HG03139 (cell line): ENCODE measurements at regions not wholly inside any gene's neighbourhood (a gene's known extent, or its start where the extent isn't known, plus 50 kb on each side); places are given as distances from the start of the nearest gene placed in this dataset.
"Not testable (repeated sequence)": the region's sequence is repeated elsewhere in the genome, so short reads cannot be mapped to it uniquely, and the experiment has no call there.

Source experiments
- ATAC-seq: cut with Tn5 transposase; IDR thresholded peaks from one replicate; pipeline ENCODE4 v1.9.1; 2021; ENCODE audit not compliant: unreplicated experiment

DNA sequence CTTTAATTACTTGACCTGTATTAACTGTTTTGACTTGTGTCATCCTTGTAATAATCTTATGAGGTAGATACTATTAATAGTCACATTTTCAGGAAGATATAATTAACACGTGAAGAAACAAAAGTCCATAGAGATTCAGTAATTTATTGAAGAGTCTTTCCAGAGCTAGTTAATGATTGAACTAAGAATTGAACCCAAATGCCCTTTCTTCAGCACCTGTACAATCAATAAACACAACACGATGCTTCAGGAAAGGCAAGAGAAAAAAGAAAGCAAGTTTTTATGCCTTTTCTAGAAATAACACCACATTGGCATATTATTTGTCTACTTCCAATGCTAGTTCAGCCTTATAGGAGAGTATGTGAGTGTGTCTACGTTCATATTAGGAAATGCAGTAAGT is 399.6 kb downstream of the NAF1 start:
- ATAC-seq, result no peak

DNA sequence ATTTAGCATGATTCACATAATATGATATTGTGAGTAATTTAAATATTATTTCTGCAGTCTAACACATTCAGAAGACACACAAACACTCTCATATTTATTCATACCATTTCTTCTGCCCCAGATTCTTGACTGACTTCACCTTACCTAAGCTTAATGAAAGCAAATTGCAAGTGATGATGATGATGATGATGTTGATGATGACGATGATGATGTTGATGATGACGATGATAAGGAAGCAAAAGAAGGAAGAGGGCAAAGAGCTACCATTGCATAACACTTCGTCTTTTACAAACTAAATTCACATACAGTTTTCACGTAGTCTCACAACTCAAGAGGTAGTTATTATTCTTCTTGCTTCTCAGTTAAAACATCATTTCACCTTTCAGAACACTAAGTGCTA is 404.7 kb downstream of the NAF1 start:
- no peak for ATAC-seq

- not testable (repeated sequence) for ATAC-seq
Observed at GRCh38 chr4:162740228-162740627, 426.5 kb downstream of the NAF1 start.

DNA sequence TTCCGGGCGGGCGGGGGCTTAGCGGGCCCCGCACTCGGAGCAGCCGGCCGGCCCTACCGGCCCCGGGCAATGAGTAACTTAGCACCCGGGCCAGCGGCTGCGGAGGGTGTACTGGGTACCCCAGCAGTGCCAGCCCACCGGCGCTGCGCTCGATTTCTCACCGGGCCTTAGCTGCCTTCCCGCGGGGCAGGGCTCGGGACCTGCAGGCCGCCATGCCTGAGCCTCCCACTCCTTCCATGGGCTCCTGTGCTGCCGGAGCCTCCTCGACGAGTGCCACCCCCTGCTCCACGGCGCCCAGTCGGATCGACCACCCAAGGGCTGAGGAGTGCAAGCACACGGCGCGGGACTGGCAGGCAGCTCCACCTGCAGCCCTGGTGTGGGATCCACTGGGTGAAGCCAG is 427.1 kb downstream of the NAF1 start:
- not testable (repeated sequence) for ATAC-seq

DNA sequence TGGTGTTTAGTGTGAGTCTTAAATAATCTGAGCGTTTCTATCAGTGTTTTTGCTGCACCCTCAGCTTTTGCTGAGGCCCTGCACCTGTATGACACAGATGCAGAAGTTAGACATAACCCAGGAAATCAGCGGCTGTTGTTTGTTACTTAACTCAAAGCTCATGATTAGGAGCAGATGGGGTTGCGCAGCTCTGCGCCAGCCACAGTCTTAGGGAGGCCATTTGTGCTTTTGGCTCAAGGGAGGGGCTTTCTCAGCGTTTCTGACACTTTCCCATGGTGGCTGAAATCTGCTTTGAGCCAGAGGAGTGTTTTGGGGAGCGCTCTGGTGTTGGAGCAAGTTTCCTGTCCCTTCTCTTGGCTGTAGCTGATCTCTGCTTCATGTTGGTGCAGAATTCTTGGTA is 433.8 kb downstream of the NAF1 start:
- ATAC-seq, result no peak

DNA sequence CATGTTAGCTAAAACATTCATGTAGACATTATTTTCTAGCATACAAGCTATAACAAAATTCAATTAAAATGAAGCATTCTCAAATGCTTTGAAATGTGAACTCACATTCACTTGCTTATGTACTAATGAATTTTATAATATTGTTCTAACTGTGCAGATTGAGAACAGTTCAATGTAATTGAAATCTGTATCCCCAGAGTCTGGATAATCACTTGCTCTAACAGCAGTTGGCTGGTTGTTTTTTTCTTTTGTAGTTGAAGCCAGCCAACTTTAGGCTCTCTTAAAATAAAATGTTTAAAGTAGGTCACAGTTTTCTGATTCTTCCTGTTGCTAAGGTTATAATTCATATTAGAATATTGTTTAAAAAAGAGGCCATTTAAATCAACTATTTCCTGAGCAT is 438.9 kb downstream of the NAF1 start:
- ATAC-seq, result no peak

- ATAC-seq, result no peak
Observed at GRCh38 chr4:162727232-162727631, 439.5 kb downstream of the NAF1 start.

GRCh38 chr4:162715401-162715800 is 451.3 kb downstream of the NAF1 start:
- ATAC-seq, result no peak

DNA sequence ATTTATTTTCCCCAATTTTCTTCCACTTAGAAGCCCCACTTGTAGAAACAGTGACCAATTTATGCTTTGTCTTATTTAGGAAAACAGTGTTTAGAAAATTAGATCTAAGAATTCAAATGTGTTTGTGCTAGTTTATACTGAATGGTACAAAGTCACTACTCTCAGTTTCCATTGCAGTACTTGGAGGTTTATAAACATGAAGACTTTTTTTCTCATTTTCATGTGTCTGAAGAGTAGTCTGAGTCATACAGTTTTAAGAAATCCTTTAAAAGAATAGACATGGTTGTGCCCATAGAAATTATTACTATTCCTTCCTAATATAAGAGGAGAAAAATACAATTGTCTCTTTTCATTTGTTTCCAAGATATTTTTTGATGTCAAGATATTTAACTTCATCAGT is 458.7 kb downstream of the NAF1 start:
- no peak for ATAC-seq

GRCh38 chr4:162706632-162707031 is 460.1 kb downstream of the NAF1 start:
- ATAC-seq, result no peak

DNA sequence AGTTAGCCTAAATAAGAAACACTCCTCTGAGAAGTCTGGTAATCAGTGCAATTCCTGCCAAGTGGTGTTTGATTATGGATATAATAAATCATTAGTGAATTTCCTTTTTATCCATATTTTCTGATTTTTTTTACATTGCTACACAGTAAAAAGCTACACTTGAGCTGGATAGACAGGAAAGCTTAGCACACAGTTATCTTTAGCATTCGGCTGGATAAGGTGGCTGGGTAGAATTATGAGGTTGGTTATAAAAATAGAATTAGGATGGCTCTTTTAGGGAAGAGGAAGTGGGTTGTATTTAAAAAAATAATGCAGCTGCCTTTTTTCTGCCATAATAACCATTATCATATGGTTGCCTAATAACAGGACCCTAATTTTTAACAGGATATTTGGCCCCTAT is 460.6 kb downstream of the NAF1 start:
- ATAC-seq, result no peak

- ATAC-seq, result no peak
Observed at GRCh38 chr4:162705130-162705803, 461.4 kb downstream of the NAF1 start.

DNA sequence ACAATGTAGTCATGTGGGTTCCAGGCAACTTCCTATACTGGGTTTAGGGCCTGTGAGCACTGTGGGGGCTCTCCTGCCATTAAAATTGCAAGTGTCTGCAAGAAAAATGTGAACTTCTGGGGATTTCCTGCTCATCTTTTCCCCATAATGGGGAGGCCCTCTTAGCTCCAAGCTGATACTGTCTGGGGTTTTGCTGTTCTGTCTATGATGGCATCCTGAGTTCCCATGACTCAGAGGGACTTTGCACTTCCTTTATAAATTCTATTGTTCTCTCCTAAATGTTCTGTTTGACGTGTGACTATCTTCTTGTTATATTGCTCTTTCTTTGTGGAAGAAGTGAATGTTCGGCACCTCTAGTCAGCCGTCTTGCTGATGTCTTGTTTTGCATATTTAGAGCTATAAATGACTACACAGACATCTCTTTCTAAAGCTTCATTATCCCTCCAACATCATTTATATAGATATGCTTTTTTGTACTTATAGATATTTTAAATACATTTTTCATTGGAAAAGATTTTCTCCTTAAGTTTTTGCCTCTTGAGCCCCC is 465.8 kb downstream of the NAF1 start:
- no peak for ATAC-seq

DNA sequence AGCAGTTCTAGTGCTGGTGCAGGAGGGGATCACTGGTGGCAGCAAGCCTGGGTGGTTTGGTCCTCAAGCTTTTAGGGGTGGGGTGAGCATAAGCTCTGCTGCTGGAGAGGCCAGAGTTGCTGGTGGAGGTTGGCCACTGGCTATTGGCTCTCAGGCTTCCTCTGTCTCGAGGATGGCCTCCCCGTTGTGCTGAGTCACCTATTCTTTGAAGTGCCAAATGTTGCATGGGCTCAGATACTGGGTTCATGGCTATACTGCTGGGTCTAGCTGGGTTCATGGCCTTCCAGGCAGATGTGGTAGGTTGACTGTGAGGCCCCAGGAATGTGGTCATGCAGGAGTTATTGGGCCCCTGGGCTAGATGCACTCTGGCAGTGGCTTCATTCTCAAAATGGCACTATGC is 466.3 kb downstream of the NAF1 start:
- no peak for ATAC-seq

DNA sequence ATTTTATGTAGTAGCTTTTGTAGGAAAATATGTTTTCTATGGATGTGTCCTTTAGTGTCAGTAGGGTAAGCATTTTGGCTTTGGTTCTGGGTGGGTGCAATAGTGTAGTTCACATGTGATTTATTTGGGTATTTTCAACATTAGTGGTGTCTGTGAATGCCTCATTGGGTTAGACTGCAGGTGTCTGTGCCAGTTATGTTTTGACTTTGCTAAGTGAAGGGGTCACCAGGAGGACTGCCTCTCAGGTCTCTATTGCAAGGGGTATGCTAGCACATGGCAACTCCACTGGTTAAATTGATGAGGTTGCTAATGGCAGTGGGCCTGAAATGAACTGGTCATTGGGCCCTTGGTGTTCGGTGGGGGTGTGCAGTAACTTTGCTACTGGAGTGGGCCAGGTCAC is 467.1 kb downstream of the NAF1 start:
- ATAC-seq, result no peak

GRCh38 chr4:162685410-162685809 is 481.3 kb downstream of the NAF1 start:
- no peak for ATAC-seq

DNA sequence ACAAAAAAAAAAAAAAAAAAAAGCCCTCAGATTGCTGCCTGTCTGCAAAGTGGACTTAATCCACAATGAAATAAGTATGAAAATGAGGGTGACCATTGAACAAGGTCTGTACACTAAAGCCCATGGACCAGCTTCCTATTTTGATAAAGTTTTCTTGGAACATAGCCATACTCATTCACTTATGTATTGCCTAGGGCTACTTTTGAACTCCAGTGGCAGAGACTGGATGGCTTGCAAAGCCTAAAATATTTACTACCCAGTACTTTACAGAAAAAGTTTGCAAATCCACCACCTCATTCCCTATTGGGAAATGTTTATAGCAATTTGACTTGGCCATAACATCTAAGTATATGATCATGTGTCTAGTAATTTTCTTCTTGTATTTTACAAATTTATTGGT is 481.7 kb downstream of the NAF1 start:
- ATAC-seq, result no peak

- peak; percentile 5 for ATAC-seq
Observed at GRCh38 chr4:162684371-162684700, 482.4 kb downstream of the NAF1 start.

DNA sequence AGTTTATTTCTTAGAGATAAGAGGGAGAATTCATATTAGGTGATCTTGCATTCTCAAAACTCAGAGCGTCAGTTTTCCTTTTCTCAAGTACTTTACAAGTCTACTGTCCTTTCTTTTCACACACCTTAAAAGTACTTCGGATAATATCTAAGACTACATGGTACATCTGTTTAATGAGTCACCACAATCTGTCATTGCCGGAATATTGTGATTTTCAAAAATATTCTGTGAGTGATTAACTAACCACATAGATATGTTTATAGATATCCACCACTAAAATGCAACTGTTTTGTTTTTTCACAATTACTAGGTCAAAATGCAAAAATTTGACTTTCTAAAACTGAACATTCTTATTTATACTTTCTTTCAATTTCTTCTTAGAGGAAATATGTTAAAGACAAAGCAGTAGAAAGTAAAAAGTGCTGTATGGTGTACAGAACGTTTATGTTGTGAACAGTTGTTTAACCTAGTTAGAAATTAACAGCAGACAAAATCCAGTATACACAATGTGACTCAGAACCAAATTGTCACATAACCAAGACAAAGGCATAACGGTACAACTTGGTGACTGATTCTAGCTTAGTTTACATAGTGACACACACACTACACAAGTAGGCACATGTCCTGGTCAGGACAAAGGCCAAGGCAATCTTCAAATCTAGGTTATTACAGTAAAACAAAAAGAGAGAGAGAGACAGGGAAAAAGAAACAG is 482.9 kb downstream of the NAF1 start:
- ATAC-seq, result peak; percentile 79

GRCh38 chr4:162682651-162683050 is 484.0 kb downstream of the NAF1 start:
- no peak for ATAC-seq

DNA sequence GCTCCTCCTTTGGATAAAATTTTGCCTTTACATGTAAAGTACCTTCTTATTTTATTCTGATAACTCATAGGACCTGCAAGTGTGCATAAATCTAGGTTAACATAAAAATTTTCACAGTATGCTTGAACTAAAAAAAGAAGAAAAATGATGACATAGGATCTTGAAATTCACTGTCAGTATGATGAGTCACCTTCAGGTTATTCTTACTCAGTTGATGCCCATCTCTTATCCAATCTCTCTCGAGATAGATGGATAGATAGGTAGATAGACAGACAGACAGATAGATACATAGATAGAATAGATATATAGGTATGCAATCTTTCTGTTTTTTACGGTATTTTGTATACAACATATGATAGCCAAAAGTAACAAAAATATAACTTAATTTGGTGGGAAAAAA is 485.5 kb downstream of the NAF1 start:
- ATAC-seq, result no peak

GRCh38 chr4:162675661-162676060 is 491.0 kb downstream of the NAF1 start:
- no peak for ATAC-seq

DNA sequence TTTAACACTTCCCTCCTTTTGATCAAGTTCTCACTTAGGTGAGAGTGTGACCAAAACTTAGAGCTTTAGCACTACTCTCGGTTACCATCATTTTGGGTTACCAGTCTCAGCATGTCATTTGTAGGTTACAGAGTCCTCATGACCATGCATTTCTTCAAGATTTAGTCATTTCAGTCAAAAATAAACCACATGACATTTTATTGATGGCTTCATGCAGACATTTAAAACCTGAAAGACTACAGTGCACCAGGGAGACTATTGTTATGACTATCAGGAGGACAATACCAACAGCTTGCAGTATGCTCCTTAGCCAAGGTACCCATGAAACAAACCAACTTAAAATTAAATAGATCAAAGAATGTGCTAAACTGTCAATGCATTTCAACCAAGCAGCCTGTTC is 498.1 kb upstream of the FSTL5 start:
- ATAC-seq, result no peak
